Heart left ventricle (tissue), 13 donors: ENCODE measurements at regions not wholly inside any gene's neighbourhood (a gene's known extent, or its start where the extent isn't known, plus 50 kb on each side); places are given as distances from the start of the nearest gene placed in this dataset.

Experiments used
- POLR2A ChIP-seq, 2 donors: fragments of 450-650 bp; IDR thresholded peaks; one replicate each; pipeline ENCODE4 v1.6.1; 2017; ENCODE audit warnings: antibody characterized with exemption in 2 of 2, mild to moderate bottlenecking in 2 of 2, moderate library complexity in 2 of 2
- TF ChIP-seq, protein P1 (sequence below), 12 donors: fragments of 200-600 bp; sonication (generic) in 4 of 12; IDR thresholded peaks; one replicate each; pipeline versions ENCODE4 v1.5.0 to v1.8.0; 2018 to 2022; ENCODE audit warnings: antibody characterized with exemption in 12 of 12, mild to moderate bottlenecking in 5 of 12
- donor health status: ischemic (EF 13 %, LVEDD 7.1; RV severe dilation, severe dysfunction).
- donor health status: DM: no; HTN: yes; CAD: no.
- donor health status: DM: no; HTN: no; CAD: no.
- donor health status: ischemic (EF 25% LVEDD 6.9; RV normal size, moderate dysfunction).
- donor health status: ischemic (EF 25% LVEDD 5.7; RV mildly dilated, moderate dysfunction).
- donor health status: ischemic (EF 35%, LVEDD 5.7; RV mildly dilated, moderate dysfunction).
- donor health status: nonischemic (EF 11% LVEDD 7.7; RV severe dilation, severe dysfunction).
- donor health status: DM: yes; HTN: yes; CAD: no.
- donor health status: PGD.
- donor health status: ischemic (EF 29% LVEDD 5.4; RV normal size, mild dysfunction).
- donor health status: nonischemic (EF 23%, LVEDD 6.1; RV moderate dilation, normal function).

DNA sequence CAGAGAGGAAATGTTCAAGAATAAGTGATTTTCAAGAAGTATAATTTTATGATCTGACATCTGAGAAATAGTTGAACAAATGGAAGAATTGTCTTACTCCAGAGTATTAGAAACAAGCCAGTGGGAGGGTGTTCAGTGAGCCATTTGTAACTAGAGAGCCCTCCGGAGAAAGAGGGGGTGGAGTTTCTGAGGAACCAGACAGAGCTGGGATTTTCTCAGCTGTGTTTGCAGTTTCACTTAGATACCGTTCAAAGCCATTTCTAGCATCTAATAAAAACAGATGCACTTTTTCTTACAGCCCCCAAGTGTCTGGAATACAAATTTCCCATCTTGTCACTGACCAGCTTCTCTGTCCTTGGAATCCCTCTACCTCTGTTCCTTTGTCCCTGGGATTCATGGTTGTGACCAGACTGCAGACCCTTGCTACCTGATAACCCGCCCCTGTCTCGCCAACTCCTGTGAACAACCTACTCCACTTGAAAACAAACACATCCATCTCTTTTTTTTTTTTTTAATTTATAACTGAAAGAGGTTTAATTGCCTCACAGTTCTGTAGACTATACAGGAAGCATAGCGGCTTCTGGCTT is 132.8 kb upstream of the KLF3 start:
- TF ChIP-seq POLR2A (IDR thresholded peaks at IDR 0.05) = no peak
- TF ChIP-seq, protein P1, sequence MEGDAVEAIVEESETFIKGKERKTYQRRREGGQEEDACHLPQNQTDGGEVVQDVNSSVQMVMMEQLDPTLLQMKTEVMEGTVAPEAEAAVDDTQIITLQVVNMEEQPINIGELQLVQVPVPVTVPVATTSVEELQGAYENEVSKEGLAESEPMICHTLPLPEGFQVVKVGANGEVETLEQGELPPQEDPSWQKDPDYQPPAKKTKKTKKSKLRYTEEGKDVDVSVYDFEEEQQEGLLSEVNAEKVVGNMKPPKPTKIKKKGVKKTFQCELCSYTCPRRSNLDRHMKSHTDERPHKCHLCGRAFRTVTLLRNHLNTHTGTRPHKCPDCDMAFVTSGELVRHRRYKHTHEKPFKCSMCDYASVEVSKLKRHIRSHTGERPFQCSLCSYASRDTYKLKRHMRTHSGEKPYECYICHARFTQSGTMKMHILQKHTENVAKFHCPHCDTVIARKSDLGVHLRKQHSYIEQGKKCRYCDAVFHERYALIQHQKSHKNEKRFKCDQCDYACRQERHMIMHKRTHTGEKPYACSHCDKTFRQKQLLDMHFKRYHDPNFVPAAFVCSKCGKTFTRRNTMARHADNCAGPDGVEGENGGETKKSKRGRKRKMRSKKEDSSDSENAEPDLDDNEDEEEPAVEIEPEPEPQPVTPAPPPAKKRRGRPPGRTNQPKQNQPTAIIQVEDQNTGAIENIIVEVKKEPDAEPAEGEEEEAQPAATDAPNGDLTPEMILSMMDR (IDR thresholded peaks at IDR 0.05) = no peak
